WTC11 (cell line): ENCODE measurements at regions not wholly inside any gene's neighbourhood (a gene's known extent, or its start where the extent isn't known, plus 50 kb on each side); places are given as distances from the start of the nearest gene placed in this dataset.

Experiments used
- TF ChIP-seq, protein P1 (sequence below): sonication (generic); formaldehyde crosslinking; IDR thresholded peaks from 2 replicates; pipeline ENCODE4 v1.8.0; 2023; ENCODE audit warnings: missing genetic modification reagents, mild to moderate bottlenecking, borderline replicate concordance
- TF ChIP-seq, protein P2 (sequence below): fragments of 200-600 bp; IDR thresholded peaks from 2 replicates; pipeline ENCODE4 v1.8.0; 2022; ENCODE audit warnings: antibody characterized with exemption

- TF ChIP-seq, protein P1, sequence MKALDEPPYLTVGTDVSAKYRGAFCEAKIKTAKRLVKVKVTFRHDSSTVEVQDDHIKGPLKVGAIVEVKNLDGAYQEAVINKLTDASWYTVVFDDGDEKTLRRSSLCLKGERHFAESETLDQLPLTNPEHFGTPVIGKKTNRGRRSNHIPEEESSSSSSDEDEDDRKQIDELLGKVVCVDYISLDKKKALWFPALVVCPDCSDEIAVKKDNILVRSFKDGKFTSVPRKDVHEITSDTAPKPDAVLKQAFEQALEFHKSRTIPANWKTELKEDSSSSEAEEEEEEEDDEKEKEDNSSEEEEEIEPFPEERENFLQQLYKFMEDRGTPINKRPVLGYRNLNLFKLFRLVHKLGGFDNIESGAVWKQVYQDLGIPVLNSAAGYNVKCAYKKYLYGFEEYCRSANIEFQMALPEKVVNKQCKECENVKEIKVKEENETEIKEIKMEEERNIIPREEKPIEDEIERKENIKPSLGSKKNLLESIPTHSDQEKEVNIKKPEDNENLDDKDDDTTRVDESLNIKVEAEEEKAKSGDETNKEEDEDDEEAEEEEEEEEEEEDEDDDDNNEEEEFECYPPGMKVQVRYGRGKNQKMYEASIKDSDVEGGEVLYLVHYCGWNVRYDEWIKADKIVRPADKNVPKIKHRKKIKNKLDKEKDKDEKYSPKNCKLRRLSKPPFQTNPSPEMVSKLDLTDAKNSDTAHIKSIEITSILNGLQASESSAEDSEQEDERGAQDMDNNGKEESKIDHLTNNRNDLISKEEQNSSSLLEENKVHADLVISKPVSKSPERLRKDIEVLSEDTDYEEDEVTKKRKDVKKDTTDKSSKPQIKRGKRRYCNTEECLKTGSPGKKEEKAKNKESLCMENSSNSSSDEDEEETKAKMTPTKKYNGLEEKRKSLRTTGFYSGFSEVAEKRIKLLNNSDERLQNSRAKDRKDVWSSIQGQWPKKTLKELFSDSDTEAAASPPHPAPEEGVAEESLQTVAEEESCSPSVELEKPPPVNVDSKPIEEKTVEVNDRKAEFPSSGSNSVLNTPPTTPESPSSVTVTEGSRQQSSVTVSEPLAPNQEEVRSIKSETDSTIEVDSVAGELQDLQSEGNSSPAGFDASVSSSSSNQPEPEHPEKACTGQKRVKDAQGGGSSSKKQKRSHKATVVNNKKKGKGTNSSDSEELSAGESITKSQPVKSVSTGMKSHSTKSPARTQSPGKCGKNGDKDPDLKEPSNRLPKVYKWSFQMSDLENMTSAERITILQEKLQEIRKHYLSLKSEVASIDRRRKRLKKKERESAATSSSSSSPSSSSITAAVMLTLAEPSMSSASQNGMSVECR (CRISPR knock-in tag), result no peak
- TF ChIP-seq, protein P2, sequence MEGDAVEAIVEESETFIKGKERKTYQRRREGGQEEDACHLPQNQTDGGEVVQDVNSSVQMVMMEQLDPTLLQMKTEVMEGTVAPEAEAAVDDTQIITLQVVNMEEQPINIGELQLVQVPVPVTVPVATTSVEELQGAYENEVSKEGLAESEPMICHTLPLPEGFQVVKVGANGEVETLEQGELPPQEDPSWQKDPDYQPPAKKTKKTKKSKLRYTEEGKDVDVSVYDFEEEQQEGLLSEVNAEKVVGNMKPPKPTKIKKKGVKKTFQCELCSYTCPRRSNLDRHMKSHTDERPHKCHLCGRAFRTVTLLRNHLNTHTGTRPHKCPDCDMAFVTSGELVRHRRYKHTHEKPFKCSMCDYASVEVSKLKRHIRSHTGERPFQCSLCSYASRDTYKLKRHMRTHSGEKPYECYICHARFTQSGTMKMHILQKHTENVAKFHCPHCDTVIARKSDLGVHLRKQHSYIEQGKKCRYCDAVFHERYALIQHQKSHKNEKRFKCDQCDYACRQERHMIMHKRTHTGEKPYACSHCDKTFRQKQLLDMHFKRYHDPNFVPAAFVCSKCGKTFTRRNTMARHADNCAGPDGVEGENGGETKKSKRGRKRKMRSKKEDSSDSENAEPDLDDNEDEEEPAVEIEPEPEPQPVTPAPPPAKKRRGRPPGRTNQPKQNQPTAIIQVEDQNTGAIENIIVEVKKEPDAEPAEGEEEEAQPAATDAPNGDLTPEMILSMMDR, result no peak
Observed at GRCh38 chr1:10901091-10901890, 104.8 kb upstream of the CASZ1 start.
